ENCODE measurements at regions not wholly inside any gene's neighbourhood (a gene's known extent, or its start where the extent isn't known, plus 50 kb on each side); places are given as distances from the start of the nearest gene placed in this dataset.

- no peak for DNase-seq (ENCODE audit: low spot score)
- H3K9me3 ChIP-seq: no peaks in the 10 kb centered on the region
- intact Hi-C loops (cut with DNase I): no loop called here
Measured at GRCh38 chr7:155870334-155871180, 58.3 kb upstream of the SHH start.

GRCh38 chr7:155869784-155870076 is 57.5 kb upstream of the SHH start:
- no peaks in the 10 kb centered on the region for H3K36me3 ChIP-seq
- intact Hi-C loops (cut with DNase I): no loop called here
- TF ChIP-seq POLR2AphosphoS5 (IDR thresholded peaks at IDR 0.05): no peak
- no peaks in the 10 kb centered on the region for H3K4me1 ChIP-seq (replicated peaks)
- 92% methylated on average over 13 of the region's 13 CpGs for WGBS
- H3K9me3 ChIP-seq: no peaks in the 10 kb centered on the region
- no peak overlapping the region for H3K4me3 ChIP-seq
- H3K27ac ChIP-seq: no peak overlapping the region
- H3K27me3 ChIP-seq (replicated peaks; ENCODE audit: insufficient read depth): no peaks in the 10 kb centered on the region
- no peak for DNase-seq (ENCODE audit: low spot score)

More at GRCh38 chr7:155870334-155871180, 58.3 kb upstream of the SHH start:
- no peak for TF ChIP-seq POLR2A (IDR thresholded peaks at IDR 0.05)
- no peak for TF ChIP-seq CTCF (IDR thresholded peaks at IDR 0.05)
- no peak for TF ChIP-seq POLR2AphosphoS5 (IDR thresholded peaks at IDR 0.05)
- Histone ChIP-seq H3K27me3 (replicated peaks; ENCODE audit: insufficient read depth) (no peaks in the 10 kb centered on the region), H3K36me3 (no peaks in the 10 kb centered on the region), H3K27ac (no peak overlapping the region), H3K4me3 (no peak overlapping the region), H3K4me1 (replicated peaks) (no peaks in the 10 kb centered on the region)
- WGBS: 81% methylated on average over 16 of the region's 16 CpGs

DNA sequence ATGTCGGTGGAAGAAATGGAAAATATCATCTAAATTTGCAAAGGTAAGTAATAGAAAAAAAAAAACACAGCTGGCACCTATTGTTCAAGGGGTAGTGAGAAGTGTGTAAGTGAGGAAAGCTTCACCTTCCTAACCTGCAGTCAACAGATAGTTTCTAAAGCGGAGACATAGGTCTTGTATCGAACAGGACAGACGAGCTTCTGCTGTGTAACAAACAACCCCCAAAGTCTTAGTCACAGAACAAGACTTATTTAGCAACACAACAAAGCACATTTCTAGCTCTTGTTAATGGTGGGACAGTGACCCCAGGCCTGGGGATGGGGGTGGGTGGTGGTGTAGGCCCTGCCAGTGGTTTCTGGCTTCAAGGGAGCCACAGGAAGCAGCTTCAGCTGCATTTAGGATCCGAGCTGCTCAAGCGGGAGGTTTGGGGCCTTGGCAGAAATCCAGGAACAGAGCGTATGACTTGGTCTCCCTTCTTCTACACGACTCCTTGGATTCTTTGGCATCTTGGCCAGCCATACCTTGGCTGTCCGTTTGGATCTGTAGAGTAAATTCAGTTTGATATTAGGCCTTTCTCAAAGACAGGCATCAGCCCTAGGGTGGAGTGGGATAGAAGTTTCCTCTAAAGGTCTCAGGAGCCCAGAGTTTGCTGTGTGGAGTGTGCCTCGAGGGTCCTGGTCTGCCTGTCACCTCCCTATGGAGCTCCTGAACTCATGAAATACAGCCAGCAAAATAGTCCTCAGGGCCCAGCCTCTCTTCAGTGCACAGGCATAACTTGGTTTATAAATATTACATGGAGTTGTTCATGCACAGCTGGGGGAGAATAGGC is 56.9 kb upstream of the SHH start:
- Histone ChIP-seq H3K4me3 (no peak overlapping the region), H3K9me3 (no peaks in the 10 kb centered on the region), H3K36me3 (no peaks in the 10 kb centered on the region), H3K27me3 (replicated peaks; ENCODE audit: insufficient read depth) (no peaks in the 10 kb centered on the region), H3K27ac (no peak overlapping the region), H3K4me1 (replicated peaks) (no peaks in the 10 kb centered on the region)
- 90% methylated on average over 10 of the region's 10 CpGs for WGBS
- intact Hi-C loops (cut with DNase I): no loop called here
- no peak for DNase-seq (ENCODE audit: low spot score)
- no peak for TF ChIP-seq CTCF (IDR thresholded peaks at IDR 0.05)
- TF ChIP-seq POLR2AphosphoS5 (IDR thresholded peaks at IDR 0.05): no peak
- no peak for TF ChIP-seq POLR2A (IDR thresholded peaks at IDR 0.05)

DNA sequence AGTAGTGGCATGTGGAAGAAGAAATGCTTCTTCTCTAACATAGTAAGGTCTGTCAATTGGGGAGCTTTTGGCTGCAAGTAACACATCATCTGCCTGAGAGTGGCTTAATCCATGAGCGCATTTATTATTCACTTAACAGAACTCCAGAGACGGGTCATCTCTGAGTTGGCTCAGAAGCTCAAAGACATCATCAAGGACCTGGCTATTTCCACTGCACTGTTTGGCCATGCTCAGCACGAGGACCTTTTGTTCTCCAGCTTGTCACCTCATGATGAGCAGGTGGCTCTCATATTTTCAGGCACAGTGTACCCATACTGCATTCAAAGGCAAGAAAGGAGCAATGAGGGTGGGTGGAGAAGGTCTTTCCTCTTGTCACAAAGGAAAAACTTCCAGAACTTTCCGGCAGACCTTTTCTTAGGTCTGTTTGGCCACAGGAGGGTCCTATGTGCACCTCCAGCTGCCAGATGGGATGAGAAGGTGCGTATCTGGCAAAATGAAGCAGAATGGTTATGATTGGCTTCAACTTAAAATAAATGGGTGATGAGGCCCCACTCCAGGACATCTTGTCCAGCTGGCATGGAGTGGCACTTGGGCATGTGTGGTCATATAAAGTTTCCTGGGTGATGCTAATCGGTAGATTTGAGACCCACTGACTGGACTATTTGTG is 55.6 kb upstream of the SHH start:
- 95% methylated on average over 6 of the region's 6 CpGs for WGBS
- TF ChIP-seq CTCF (IDR thresholded peaks at IDR 0.05): no peak
- no peak for TF ChIP-seq POLR2AphosphoS5 (IDR thresholded peaks at IDR 0.05)
- TF ChIP-seq POLR2A (IDR thresholded peaks at IDR 0.05): no peak
- no peak overlapping the region for H3K27ac ChIP-seq
- no peak for DNase-seq (ENCODE audit: low spot score)
- H3K36me3 ChIP-seq: no peaks in the 10 kb centered on the region
- H3K4me1 ChIP-seq (replicated peaks): no peaks in the 10 kb centered on the region
- no peak overlapping the region for H3K4me3 ChIP-seq
- no peaks in the 10 kb centered on the region for H3K9me3 ChIP-seq
- peaks cover 2% of the 10 kb centered on the region for H3K27me3 ChIP-seq (replicated peaks; ENCODE audit: insufficient read depth)
- intact Hi-C loops (cut with DNase I): no loop called here

DNA sequence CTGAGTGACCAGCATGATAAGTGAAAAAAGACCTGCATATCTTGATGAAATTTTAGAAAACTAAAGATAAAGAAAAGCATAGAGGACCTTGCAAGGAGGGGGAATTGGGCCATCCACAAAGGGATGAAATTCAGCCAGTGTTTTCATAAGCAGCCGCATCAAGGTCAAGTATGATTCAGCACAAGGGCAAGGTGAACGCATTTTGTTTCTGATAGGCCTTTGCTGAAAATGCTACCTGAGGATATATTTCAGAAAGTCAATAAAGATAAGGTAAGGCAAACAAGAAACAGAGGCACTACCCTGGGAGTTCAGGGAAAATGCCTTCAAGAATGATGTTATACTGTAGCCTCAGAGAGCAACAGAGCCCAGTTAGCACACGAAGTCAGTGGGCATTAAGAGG is 55.0 kb upstream of the SHH start:
- intact Hi-C loops (cut with DNase I): no loop called here
- DNase-seq (ENCODE audit: low spot score): no peak
- H3K36me3 ChIP-seq: no peaks in the 10 kb centered on the region
- H3K9me3 ChIP-seq: no peaks in the 10 kb centered on the region
- peaks cover 3% of the 10 kb centered on the region for H3K27me3 ChIP-seq (replicated peaks; ENCODE audit: insufficient read depth)
- WGBS: 79% methylated on average over 3 of the region's 3 CpGs
- TF ChIP-seq CTCF (IDR thresholded peaks at IDR 0.05): no peak
- TF ChIP-seq POLR2A (IDR thresholded peaks at IDR 0.05): no peak
- TF ChIP-seq POLR2AphosphoS5 (IDR thresholded peaks at IDR 0.05): no peak
- H3K4me3 ChIP-seq: no peak overlapping the region
- H3K4me1 ChIP-seq (replicated peaks): no peaks in the 10 kb centered on the region
- no peak overlapping the region for H3K27ac ChIP-seq
